ENCODE measurements at regions not wholly inside any gene's neighbourhood (a gene's known extent, or its start where the extent isn't known, plus 50 kb on each side); places are given as distances from the start of the nearest gene placed in this dataset.

GRCh38 chr13:26861941-26862340, 101.4 kb upstream of the GPR12 start:
- no peak overlapping the region for H3K4me2 ChIP-seq (ENCODE audit: low read length)
- no peaks in the 10 kb centered on the region for H3K27me3 ChIP-seq (ENCODE audit: control insufficient read depth, low read length)
- no peaks in the 10 kb centered on the region for H3F3A ChIP-seq (ENCODE audit: control insufficient read depth, insufficient read depth)
- H3K36me3 ChIP-seq (ENCODE audit: control insufficient read depth, low read length), result no peaks in the 10 kb centered on the region
- H4K20me1 ChIP-seq (ENCODE audit: control insufficient read depth, insufficient read depth, low read depth, low read length), result no peaks in the 10 kb centered on the region
- no peaks in the 10 kb centered on the region for H3K9me3 ChIP-seq (ENCODE audit: control insufficient read depth, insufficient read depth, low read length)
- no peak overlapping the region for H3K4me3 ChIP-seq (ENCODE audit: low read length)
- H3K27ac ChIP-seq (ENCODE audit: low read depth, low read length), result no peak overlapping the region
- H3K79me2 ChIP-seq (ENCODE audit: control insufficient read depth, low read length), result no peaks in the 10 kb centered on the region
- TF ChIP-seq, protein P1, sequence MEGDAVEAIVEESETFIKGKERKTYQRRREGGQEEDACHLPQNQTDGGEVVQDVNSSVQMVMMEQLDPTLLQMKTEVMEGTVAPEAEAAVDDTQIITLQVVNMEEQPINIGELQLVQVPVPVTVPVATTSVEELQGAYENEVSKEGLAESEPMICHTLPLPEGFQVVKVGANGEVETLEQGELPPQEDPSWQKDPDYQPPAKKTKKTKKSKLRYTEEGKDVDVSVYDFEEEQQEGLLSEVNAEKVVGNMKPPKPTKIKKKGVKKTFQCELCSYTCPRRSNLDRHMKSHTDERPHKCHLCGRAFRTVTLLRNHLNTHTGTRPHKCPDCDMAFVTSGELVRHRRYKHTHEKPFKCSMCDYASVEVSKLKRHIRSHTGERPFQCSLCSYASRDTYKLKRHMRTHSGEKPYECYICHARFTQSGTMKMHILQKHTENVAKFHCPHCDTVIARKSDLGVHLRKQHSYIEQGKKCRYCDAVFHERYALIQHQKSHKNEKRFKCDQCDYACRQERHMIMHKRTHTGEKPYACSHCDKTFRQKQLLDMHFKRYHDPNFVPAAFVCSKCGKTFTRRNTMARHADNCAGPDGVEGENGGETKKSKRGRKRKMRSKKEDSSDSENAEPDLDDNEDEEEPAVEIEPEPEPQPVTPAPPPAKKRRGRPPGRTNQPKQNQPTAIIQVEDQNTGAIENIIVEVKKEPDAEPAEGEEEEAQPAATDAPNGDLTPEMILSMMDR (IDR thresholded peaks at IDR 0.05; ENCODE audit: low read depth, low read length, poor library complexity, severe bottlenecking), result no peak
- TF ChIP-seq EZH2phosphoT487 (IDR thresholded peaks at IDR 0.05; ENCODE audit: borderline replicate concordance, low read length), result no peak
- H3K9me2 ChIP-seq (replicated peaks; ENCODE audit: control insufficient read depth, low read length), result no peaks in the 10 kb centered on the region
- H3K4me1 ChIP-seq (ENCODE audit: control insufficient read depth, low read length), result no peaks in the 10 kb centered on the region

DNA sequence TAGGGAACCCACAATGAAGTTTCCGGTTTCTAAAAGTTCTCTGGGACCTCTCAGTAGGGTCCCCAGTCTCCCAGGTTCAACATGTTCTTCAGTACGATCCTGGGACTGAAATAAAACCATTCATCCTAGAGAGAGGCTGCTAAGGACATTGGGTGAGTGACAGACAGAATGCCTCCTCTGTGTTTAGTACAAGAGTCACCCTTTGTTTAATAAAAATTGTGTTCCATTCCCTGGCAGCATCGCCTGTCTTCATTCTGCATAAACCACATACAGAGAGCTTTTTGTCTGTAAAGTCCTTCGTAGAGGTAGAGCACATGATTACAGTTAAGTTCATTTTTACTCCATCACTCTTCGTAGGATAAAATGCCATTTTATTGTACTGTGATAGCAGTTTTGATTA, 95.3 kb upstream of the GPR12 start:
- no peaks in the 10 kb centered on the region for H3K9me2 ChIP-seq (replicated peaks; ENCODE audit: control insufficient read depth, low read length)
- no peak overlapping the region for H3K4me2 ChIP-seq (ENCODE audit: low read length)
- no peak overlapping the region for H3K4me3 ChIP-seq (ENCODE audit: low read length)
- no peaks in the 10 kb centered on the region for H3K4me1 ChIP-seq (ENCODE audit: control insufficient read depth, low read length)
- no peaks in the 10 kb centered on the region for H3K36me3 ChIP-seq (ENCODE audit: control insufficient read depth, low read length)
- H3K9me3 ChIP-seq (ENCODE audit: control insufficient read depth, insufficient read depth, low read length), result no peaks in the 10 kb centered on the region
- no peaks in the 10 kb centered on the region for H3K79me2 ChIP-seq (ENCODE audit: control insufficient read depth, low read length)
- no peaks in the 10 kb centered on the region for H3F3A ChIP-seq (ENCODE audit: control insufficient read depth, insufficient read depth)
- no peak for TF ChIP-seq EZH2phosphoT487 (IDR thresholded peaks at IDR 0.05; ENCODE audit: borderline replicate concordance, low read length)
- TF ChIP-seq, protein P1 (IDR thresholded peaks at IDR 0.05; ENCODE audit: low read depth, low read length, poor library complexity, severe bottlenecking), result no peak
- H3K27ac ChIP-seq (ENCODE audit: low read depth, low read length), result no peak overlapping the region
- H4K20me1 ChIP-seq (ENCODE audit: control insufficient read depth, insufficient read depth, low read depth, low read length), result no peaks in the 10 kb centered on the region
- peaks cover 16% of the 10 kb centered on the region for H3K27me3 ChIP-seq (ENCODE audit: control insufficient read depth, low read length)

GRCh38 chr13:26855071-26855470, 94.5 kb upstream of the GPR12 start:
- no peaks in the 10 kb centered on the region for H3K4me1 ChIP-seq (ENCODE audit: control insufficient read depth, low read length)
- H3K36me3 ChIP-seq (ENCODE audit: control insufficient read depth, low read length), result no peaks in the 10 kb centered on the region
- no peaks in the 10 kb centered on the region for H3K79me2 ChIP-seq (ENCODE audit: control insufficient read depth, low read length)
- H4K20me1 ChIP-seq (ENCODE audit: control insufficient read depth, insufficient read depth, low read depth, low read length), result no peaks in the 10 kb centered on the region
- peaks cover 16% of the 10 kb centered on the region for H3K27me3 ChIP-seq (ENCODE audit: control insufficient read depth, low read length)
- H3F3A ChIP-seq (ENCODE audit: control insufficient read depth, insufficient read depth), result no peaks in the 10 kb centered on the region
- H3K4me2 ChIP-seq (ENCODE audit: low read length), result no peak overlapping the region
- no peak overlapping the region for H3K4me3 ChIP-seq (ENCODE audit: low read length)
- no peaks in the 10 kb centered on the region for H3K9me2 ChIP-seq (replicated peaks; ENCODE audit: control insufficient read depth, low read length)
- no peak for TF ChIP-seq EZH2phosphoT487 (IDR thresholded peaks at IDR 0.05; ENCODE audit: borderline replicate concordance, low read length)
- TF ChIP-seq, protein P1 (IDR thresholded peaks at IDR 0.05; ENCODE audit: low read depth, low read length, poor library complexity, severe bottlenecking), result no peak
- H3K27ac ChIP-seq (ENCODE audit: low read depth, low read length), result no peak overlapping the region
- no peaks in the 10 kb centered on the region for H3K9me3 ChIP-seq (ENCODE audit: control insufficient read depth, insufficient read depth, low read length)

- Histone ChIP-seq H3F3A (ENCODE audit: control insufficient read depth, insufficient read depth) (no peaks in the 10 kb centered on the region), H4K20me1 (ENCODE audit: control insufficient read depth, insufficient read depth, low read depth, low read length) (no peaks in the 10 kb centered on the region), H3K4me1 (ENCODE audit: control insufficient read depth, low read length) (no peaks in the 10 kb centered on the region), H3K9me3 (ENCODE audit: control insufficient read depth, insufficient read depth, low read length) (no peaks in the 10 kb centered on the region), H3K27me3 (ENCODE audit: control insufficient read depth, low read length) (peaks cover 16% of the 10 kb centered on the region), H3K79me2 (ENCODE audit: control insufficient read depth, low read length) (no peaks in the 10 kb centered on the region), H3K36me3 (ENCODE audit: control insufficient read depth, low read length) (no peaks in the 10 kb centered on the region), H3K4me3 (ENCODE audit: low read length) (no peak overlapping the region), H3K27ac (ENCODE audit: low read depth, low read length) (no peak overlapping the region), H3K9me2 (replicated peaks; ENCODE audit: control insufficient read depth, low read length) (no peaks in the 10 kb centered on the region), H3K4me2 (ENCODE audit: low read length) (no peak overlapping the region)
- TF ChIP-seq, protein P1 (IDR thresholded peaks at IDR 0.05; ENCODE audit: low read depth, low read length, poor library complexity, severe bottlenecking), result no peak
- no peak for TF ChIP-seq EZH2phosphoT487 (IDR thresholded peaks at IDR 0.05; ENCODE audit: borderline replicate concordance, low read length)
Observed at GRCh38 chr13:26853323-26853722, 92.7 kb upstream of the GPR12 start.

Data from DOHH2 (cell line).